HEK293 (cell line): ENCODE measurements at regions not wholly inside any gene's neighbourhood (a gene's known extent, or its start where the extent isn't known, plus 50 kb on each side); places are given as distances from the start of the nearest gene placed in this dataset.

Experiments used
- CTCF ChIA-PET: fragments of 350-600 bp; formaldehyde crosslinking; extraction: SDS; loops from one replicate; lab custom pipeline; 2021; ENCODE audit warnings: antibody characterized with exemption; lab: Yijun Ruan, JAX
- POLR2A ChIA-PET: fragments of 300-600 bp; formaldehyde crosslinking; extraction: SDS; loops from one replicate; lab custom pipeline; 2020; ENCODE audit warnings: antibody characterized with exemption, inconsistent platforms; lab: Yijun Ruan, JAX
- H3K27ac ChIP-seq: fragments of 200-500 bp; sonication (Bioruptor generic); 2 replicates; pipeline ENCODE4 v1.5.1; 2014; ENCODE audit warnings: low read depth, low read length, control low read depth, inconsistent platforms; ENCODE audit errors: extremely low read depth
- H3K36me3 ChIP-seq, 2 experiments: fragments of 200-500 bp in 1 of 2; sonication (Bioruptor generic) in 1 of 2; 1 replicate in 1 of 2; 2 replicates in 1 of 2; pipeline ENCODE4 v1.5.1; 2014 to 2017; ENCODE audit warnings: inconsistent platforms in 2 of 2, low read length in 2 of 2; ENCODE audit not compliant: control insufficient read depth in 2 of 2, insufficient read depth in 1 of 2
- H3K4me1 ChIP-seq: fragments of 200-500 bp; sonication (Bioruptor generic); 2 replicates; pipeline ENCODE4 v1.5.1; 2014; ENCODE audit warnings: mild to moderate bottlenecking, low read length, inconsistent platforms; ENCODE audit not compliant: control insufficient read depth, insufficient read depth
- H3K4me3 ChIP-seq: 2 replicates; pipeline ENCODE4 v1.5.1; 2011; ENCODE audit warnings: low read depth, mild to moderate bottlenecking, control low read depth, low read length, moderate library complexity
- H3K9me3 ChIP-seq: fragments of 200-500 bp; sonication (Bioruptor generic); 2 replicates; pipeline ENCODE4 v1.5.1; 2014; ENCODE audit warnings: low read depth, low read length, inconsistent platforms; ENCODE audit not compliant: control insufficient read depth, insufficient read depth
- GLI4 ChIP-seq: fragments of 450-650 bp; formaldehyde crosslinking; IDR thresholded peaks from 2 replicates; pipeline ENCODE4 v1.5.1; 2016; ENCODE audit warnings: missing biosample characterization, missing genetic modification characterization
- INSM2 ChIP-seq: fragments of 450-650 bp; formaldehyde crosslinking; IDR thresholded peaks from 2 replicates; pipeline ENCODE4 v1.5.1; 2016; ENCODE audit warnings: missing biosample characterization, missing genetic modification characterization
- KLF1 ChIP-seq: fragments of 450-650 bp; formaldehyde crosslinking; IDR thresholded peaks from 2 replicates; pipeline ENCODE4 v1.5.1; 2016; ENCODE audit warnings: missing biosample characterization, missing genetic modification characterization
- OSR2 ChIP-seq: fragments of 450-650 bp; formaldehyde crosslinking; IDR thresholded peaks from 2 replicates; pipeline ENCODE4 v1.5.1; 2016; ENCODE audit warnings: missing biosample characterization, missing genetic modification characterization
- PRDM2 ChIP-seq: fragments of 450-650 bp; formaldehyde crosslinking; IDR thresholded peaks from 2 replicates; pipeline ENCODE4 v1.5.1; 2016; ENCODE audit warnings: missing biosample characterization, missing genetic modification characterization, borderline replicate concordance
- YY2 ChIP-seq: fragments of 450-650 bp; formaldehyde crosslinking; IDR thresholded peaks from 2 replicates; pipeline ENCODE4 v1.5.1; 2016; ENCODE audit warnings: missing biosample characterization, missing genetic modification characterization
- ZBTB6 ChIP-seq: fragments of 450-650 bp; formaldehyde crosslinking; IDR thresholded peaks from 2 replicates; pipeline ENCODE4 v1.5.1; 2017; ENCODE audit warnings: missing biosample characterization, missing genetic modification characterization
- ZEB2 ChIP-seq: fragments of 450-650 bp; formaldehyde crosslinking; IDR thresholded peaks from 2 replicates; pipeline ENCODE4 v1.5.1; 2016; ENCODE audit warnings: missing biosample characterization, missing genetic modification characterization
- ZNF18 ChIP-seq: fragments of 450-650 bp; formaldehyde crosslinking; IDR thresholded peaks from 2 replicates; pipeline ENCODE4 v1.5.1; 2016; ENCODE audit warnings: missing biosample characterization, missing genetic modification characterization
- ZNF335 ChIP-seq: fragments of 450-650 bp; formaldehyde crosslinking; conservative IDR thresholded peaks from 2 replicates; pipeline ENCODE4 v1.5.1; 2016; ENCODE audit warnings: missing biosample characterization, missing genetic modification characterization
- ZNF514 ChIP-seq: fragments of 450-650 bp; formaldehyde crosslinking; IDR thresholded peaks from 2 replicates; pipeline ENCODE4 v1.5.1; 2016; ENCODE audit warnings: missing biosample characterization, missing genetic modification characterization
- ZNF529 ChIP-seq: fragments of 450-650 bp; formaldehyde crosslinking; IDR thresholded peaks from 2 replicates; pipeline ENCODE4 v1.5.1; 2017; ENCODE audit warnings: missing genetic modification characterization, missing biosample characterization; ENCODE audit not compliant: insufficient replicate concordance
- ZNF670 ChIP-seq: fragments of 450-650 bp; formaldehyde crosslinking; IDR thresholded peaks from 2 replicates; pipeline ENCODE4 v1.5.1; 2016; ENCODE audit warnings: missing biosample characterization, missing genetic modification characterization, low read depth
- ZNF707 ChIP-seq: fragments of 450-650 bp; formaldehyde crosslinking; IDR thresholded peaks from 2 replicates; pipeline ENCODE4 v1.5.1; 2016; ENCODE audit warnings: missing biosample characterization, missing genetic modification characterization
- ZNF843 ChIP-seq: fragments of 450-650 bp; formaldehyde crosslinking; IDR thresholded peaks from 2 replicates; pipeline ENCODE4 v1.5.1; 2016; ENCODE audit warnings: missing biosample characterization, missing genetic modification characterization

- ChIA-PET CTCF (interaction anchor here (0.5 to 2.7 kb wide), 3 partner anchors 368 to 475 kb away, joined by 3 to 8 read pairs (median 8); no protein-coding TSS in a partner anchor), POLR2A (no interaction called here)
- TF ChIP-seq ZNF843 (tag by site-specific recombination), result no peak
- no peak for TF ChIP-seq KLF1
- no peak for TF ChIP-seq YY2
- no peak for TF ChIP-seq ZNF514
- no peak for TF ChIP-seq ZNF670
- H3K4me1 ChIP-seq, result no peaks in the 10 kb centered on the region; the same call in 1 of the 2 replicates
- H3K36me3 ChIP-seq, result no peaks in the 10 kb centered on the region
- H3K4me3 ChIP-seq, result no peak overlapping the region
- no peaks in the 10 kb centered on the region for H3K9me3 ChIP-seq
- no peak overlapping the region for H3K27ac ChIP-seq
Observed at GRCh38 chr13:27353708-27354107, 70.7 kb upstream of the GTF3A start.

- POLR2A ChIA-PET, result no interaction called here
- CTCF ChIA-PET, result interaction anchor here (0.6 to 1.7 kb wide), 2 partner anchors 369 to 918 kb away, joined by 4 to 9 read pairs; no protein-coding TSS in a partner anchor
- H3K9me3 ChIP-seq, result no peaks in the 10 kb centered on the region
Observed at GRCh38 chr13:27354379-27354778, 70.0 kb upstream of the GTF3A start.

More at GRCh38 chr13:27354379-27354778, 70.0 kb upstream of the GTF3A start:
- TF ChIP-seq ZEB2 (tag by site-specific recombination) (no peak), ZNF18 (no peak), INSM2 (tag by site-specific recombination) (no peak), ZBTB6 (no peak), ZNF529 (no peak), ZNF335 (no peak), OSR2 (tag by site-specific recombination) (no peak), PRDM2 (tag by site-specific recombination) (no peak), GLI4 (tag by site-specific recombination) (no peak), ZNF707 (tag by site-specific recombination) (no peak)
- no peak overlapping the region for H3K27ac ChIP-seq
- H3K4me1 ChIP-seq, result no peaks in the 10 kb centered on the region; the same call in 1 of the 2 replicates
- H3K4me3 ChIP-seq, result no peak overlapping the region
- no peaks in the 10 kb centered on the region for H3K36me3 ChIP-seq
